Activated naive CD8-positive, alpha-beta T cell treated with anti-CD3 and anti-CD28 coated beads, Interleukin-2, amount 50 U/mL, for 24 hours (primary cell): ENCODE measurements at regions not wholly inside any gene's neighbourhood (a gene's known extent, or its start where the extent isn't known, plus 50 kb on each side); places are given as distances from the start of the nearest gene placed in this dataset.

Experiments used
- ATAC-seq: fragments of 150-1000 bp; cut with Tn5 transposase; one replicate; pipeline ENCODE4 v1.10.0; 2021
- DNase-seq: peaks from one replicate; pipeline ENCODE4 v3.0.0; 2021
- H3K27ac Mint-ChIP-seq: one replicate; pipeline ENCODE4 v1.8.0; 2021; ENCODE audit warnings: mild to moderate bottlenecking, mixed read lengths
- H3K27me3 Mint-ChIP-seq: one replicate; pipeline ENCODE4 v1.8.0; 2021; ENCODE audit warnings: mixed read lengths
- H3K36me3 Mint-ChIP-seq: one replicate; pipeline ENCODE4 v1.8.0; 2021; ENCODE audit warnings: low read depth, mixed read lengths
- H3K4me1 Mint-ChIP-seq: one replicate; pipeline ENCODE4 v1.8.0; 2021; ENCODE audit warnings: mixed read lengths
- H3K4me3 Mint-ChIP-seq: one replicate; pipeline ENCODE4 v1.8.0; 2021; ENCODE audit warnings: mild to moderate bottlenecking, moderate library complexity, mixed read lengths
- H3K9me3 Mint-ChIP-seq: one replicate; pipeline ENCODE4 v1.8.0; 2021; ENCODE audit warnings: mixed read lengths

DNA sequence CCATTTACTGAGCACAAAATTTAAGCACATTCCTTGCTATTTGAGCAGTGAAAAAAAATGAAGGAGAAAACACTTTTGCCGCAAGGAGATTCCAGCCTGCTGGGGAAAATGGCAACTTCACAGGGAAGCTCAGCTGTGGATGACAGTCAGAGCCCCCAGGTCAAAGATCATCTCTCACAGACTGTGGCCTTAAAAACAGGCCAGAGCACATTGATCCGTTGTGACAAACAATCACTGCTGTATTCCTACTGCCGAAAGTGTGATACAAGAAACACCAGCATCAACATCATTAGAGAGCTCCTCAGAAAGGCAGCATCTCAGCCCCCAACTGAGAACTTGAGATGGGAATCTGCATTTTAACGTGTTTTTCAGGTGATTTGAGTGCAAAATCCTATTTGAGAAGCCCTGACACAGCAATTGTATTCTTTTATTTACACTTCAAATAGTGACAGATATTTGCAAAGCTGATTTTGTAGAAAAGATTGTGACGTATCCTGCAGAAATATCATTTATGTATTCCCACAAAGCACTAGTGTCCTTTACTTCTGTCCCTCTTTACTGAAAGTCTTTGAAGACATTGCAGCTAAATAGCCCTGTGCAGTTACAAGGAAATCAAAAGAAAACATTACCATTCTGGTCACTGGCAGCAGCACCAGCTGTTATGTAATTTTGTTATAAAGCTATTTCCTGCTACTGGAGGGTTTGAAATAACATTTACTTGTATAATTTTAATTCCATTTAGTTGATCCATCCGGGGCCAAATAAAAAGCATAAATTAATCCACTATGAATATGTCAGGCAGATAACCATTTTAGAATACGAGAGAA lies 652.0 kb downstream of the LIG4 start:
- DNase-seq = no peak
- no peaks in the 10 kb centered on the region for H3K4me1 Mint-ChIP-seq
- no peak overlapping the region for H3K4me3 Mint-ChIP-seq
- H3K27me3 Mint-ChIP-seq = no peaks in the 10 kb centered on the region
- H3K9me3 Mint-ChIP-seq = peaks cover 3% of the 10 kb centered on the region
- ATAC-seq = no peak
- H3K36me3 Mint-ChIP-seq = no peaks in the 10 kb centered on the region
- no peak overlapping the region for H3K27ac Mint-ChIP-seq

DNA sequence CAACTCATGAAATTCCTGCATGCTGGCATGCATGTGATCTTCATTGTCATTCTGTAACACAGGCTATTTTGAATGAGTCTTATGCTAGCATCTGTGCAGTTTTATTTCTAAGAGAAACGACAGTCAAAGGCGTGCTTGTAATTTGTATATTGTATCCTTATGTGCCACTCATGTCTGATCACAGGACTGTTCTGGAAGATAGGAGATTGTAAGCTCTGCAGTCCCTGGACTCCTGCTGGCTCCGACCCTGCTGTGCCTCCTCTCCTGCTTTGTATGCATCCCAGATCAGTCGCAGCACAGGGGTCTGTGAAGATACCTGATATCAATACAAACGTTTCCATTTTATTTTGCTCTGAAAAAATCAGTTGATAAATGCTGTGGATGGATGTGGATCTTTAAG lies 653.1 kb downstream of the LIG4 start:
- H3K27ac Mint-ChIP-seq = no peak overlapping the region
- H3K36me3 Mint-ChIP-seq = no peaks in the 10 kb centered on the region
- H3K27me3 Mint-ChIP-seq = no peaks in the 10 kb centered on the region
- no peak overlapping the region for H3K4me3 Mint-ChIP-seq
- ATAC-seq (no peak), DNase-seq (no peak)
- no peaks in the 10 kb centered on the region for H3K4me1 Mint-ChIP-seq
- H3K9me3 Mint-ChIP-seq = peaks cover 3% of the 10 kb centered on the region

DNA sequence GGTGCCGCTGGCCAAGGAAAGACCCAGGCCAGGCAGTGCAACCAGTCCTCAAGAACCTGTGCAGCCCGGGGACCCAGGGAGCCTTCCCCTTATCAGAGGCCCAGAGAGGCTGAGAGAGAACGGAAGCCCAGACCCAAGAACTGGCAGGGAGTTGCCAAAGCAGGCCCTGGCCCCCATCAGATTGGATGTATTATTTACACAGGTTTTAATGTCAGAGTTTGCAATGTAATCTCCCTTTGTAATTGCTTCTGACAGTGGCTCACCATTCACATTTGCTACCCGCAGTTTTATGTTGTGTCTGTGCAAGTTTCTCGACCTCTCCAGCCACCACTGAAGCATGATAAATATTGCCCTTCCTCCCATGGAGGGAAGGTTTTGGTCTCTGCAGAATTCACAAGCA lies 660.9 kb downstream of the LIG4 start:
- H3K9me3 Mint-ChIP-seq = no peaks in the 10 kb centered on the region
- DNase-seq (no peak), ATAC-seq (no peak)
- H3K36me3 Mint-ChIP-seq = no peaks in the 10 kb centered on the region
- no peaks in the 10 kb centered on the region for H3K27me3 Mint-ChIP-seq
- no peak overlapping the region for H3K27ac Mint-ChIP-seq
- no peaks in the 10 kb centered on the region for H3K4me1 Mint-ChIP-seq
- H3K4me3 Mint-ChIP-seq = no peak overlapping the region

DNA sequence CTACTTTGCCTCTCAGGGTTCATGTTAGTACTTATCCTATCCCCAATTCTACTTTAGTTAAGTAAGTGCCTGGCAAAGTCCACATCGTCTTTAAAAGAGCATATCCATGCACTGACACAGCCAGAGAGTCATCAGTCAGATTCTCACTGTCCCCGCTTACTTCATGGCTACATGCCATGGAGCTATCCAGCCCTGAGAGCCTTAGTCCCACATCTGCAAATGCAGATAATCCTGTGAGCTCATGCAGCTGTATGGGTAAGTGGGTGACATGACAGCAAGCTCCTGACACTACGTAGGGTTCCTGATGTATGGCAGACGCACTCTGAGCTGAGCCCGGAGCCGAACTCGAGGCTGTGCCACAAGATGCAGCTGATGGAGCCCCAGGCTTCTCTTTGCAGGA lies 661.5 kb downstream of the LIG4 start:
- no peak for ATAC-seq
- Mint-ChIP-seq H3K36me3 (no peaks in the 10 kb centered on the region), H3K4me3 (no peak overlapping the region), H3K9me3 (no peaks in the 10 kb centered on the region), H3K4me1 (no peaks in the 10 kb centered on the region), H3K27ac (no peak overlapping the region), H3K27me3 (no peaks in the 10 kb centered on the region)
- DNase-seq = no peak

DNA sequence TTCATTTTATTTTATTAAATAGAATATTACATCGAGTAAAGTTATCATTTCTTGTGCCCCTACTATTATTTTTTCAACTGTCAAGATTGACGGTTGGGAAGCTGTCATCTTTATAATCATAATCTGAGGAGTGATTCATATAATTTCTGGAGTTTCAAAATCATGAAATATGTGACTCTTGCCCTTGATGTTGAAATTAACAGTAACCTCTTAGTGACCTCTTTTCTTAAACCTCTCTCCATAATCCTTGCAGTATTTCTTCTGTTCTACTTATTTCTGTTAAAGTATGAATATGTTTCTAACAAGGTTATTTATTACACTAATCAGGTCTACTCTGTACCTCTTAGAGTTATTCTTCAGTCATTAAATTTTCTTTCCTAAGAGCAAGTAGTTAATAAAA lies 663.8 kb downstream of the LIG4 start:
- ATAC-seq = no peak
- no peaks in the 10 kb centered on the region for H3K4me1 Mint-ChIP-seq
- no peak for DNase-seq
- no peak overlapping the region for H3K4me3 Mint-ChIP-seq
- H3K27me3 Mint-ChIP-seq = no peaks in the 10 kb centered on the region
- no peaks in the 10 kb centered on the region for H3K9me3 Mint-ChIP-seq
- no peak overlapping the region for H3K27ac Mint-ChIP-seq
- no peaks in the 10 kb centered on the region for H3K36me3 Mint-ChIP-seq

DNA sequence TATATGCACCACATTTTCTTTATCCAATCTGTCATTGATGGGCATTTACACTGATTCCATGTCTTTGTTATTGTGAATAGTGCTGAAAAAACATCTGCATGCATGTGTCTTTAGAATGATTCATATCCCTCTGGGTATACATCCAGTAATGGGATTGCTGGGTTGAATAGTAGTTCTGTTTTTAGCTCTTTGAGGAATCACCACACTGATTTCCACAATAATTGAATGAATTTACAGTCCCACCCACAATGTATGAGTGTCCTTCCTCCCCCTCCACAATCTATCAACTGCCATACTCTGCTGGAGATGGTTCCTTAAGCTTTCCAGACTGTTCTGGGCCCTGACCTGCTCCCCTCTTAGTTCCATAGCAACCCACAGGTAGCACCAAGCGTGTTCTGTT lies 667.0 kb downstream of the LIG4 start:
- Mint-ChIP-seq H3K9me3 (no peaks in the 10 kb centered on the region), H3K36me3 (no peaks in the 10 kb centered on the region), H3K4me3 (no peak overlapping the region), H3K27me3 (no peaks in the 10 kb centered on the region), H3K27ac (no peak overlapping the region), H3K4me1 (no peaks in the 10 kb centered on the region)
- no peak for DNase-seq
- no peak for ATAC-seq

DNA sequence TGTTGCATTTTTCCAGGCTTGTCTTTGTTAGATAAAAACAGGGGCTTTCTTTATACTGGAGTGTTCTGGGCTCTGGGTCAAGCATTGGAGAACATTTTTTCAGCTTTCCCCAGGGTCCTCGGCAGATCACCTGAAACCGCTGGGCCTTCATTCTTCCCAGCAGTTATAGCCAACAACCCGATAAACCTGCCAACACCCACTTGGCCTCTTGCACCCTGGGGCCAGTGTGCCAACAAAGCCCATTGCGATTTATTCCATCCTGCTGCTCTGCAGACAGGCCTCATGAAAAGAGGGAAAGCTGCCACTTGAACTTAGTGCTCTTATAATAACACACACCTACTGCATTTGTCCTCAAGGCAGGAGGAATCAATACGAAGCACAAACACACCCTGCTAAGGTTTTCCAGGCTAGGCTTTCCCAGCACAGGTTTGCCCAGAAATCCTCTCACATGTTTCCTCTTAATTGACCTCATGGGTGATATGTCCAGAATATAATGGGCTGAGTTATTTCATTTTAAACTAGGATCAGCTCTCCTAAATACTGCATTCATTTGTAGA lies 669.3 kb downstream of the LIG4 start:
- Mint-ChIP-seq H3K27me3 (no peaks in the 10 kb centered on the region), H3K27ac (no peak overlapping the region), H3K36me3 (no peaks in the 10 kb centered on the region), H3K4me3 (no peak overlapping the region), H3K9me3 (no peaks in the 10 kb centered on the region), H3K4me1 (no peaks in the 10 kb centered on the region)
- no peak for DNase-seq
- no peak for ATAC-seq

DNA sequence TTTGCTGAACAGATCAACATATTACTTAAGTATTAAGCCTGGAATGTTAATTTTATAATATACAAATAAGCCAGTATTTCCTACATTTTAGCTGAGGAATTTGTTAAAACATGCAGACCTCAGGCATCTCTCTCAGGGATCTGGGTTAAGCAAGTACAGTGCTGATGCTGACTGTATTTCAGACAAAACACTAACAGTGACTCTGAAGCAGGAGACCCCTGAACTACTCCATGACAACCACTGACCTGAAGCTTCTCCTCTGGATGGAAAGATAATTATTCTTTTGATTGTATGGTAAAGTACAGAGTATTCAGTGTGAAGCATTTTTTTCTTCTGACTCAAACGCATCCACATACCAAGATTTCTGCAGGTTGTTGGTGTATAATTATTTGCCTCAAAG lies 680.8 kb downstream of the LIG4 start:
- Mint-ChIP-seq H3K4me1 (no peaks in the 10 kb centered on the region), H3K4me3 (no peak overlapping the region), H3K27ac (no peak overlapping the region), H3K9me3 (peaks cover 5% of the 10 kb centered on the region), H3K36me3 (no peaks in the 10 kb centered on the region), H3K27me3 (no peaks in the 10 kb centered on the region)
- DNase-seq = no peak
- ATAC-seq = no peak

DNA sequence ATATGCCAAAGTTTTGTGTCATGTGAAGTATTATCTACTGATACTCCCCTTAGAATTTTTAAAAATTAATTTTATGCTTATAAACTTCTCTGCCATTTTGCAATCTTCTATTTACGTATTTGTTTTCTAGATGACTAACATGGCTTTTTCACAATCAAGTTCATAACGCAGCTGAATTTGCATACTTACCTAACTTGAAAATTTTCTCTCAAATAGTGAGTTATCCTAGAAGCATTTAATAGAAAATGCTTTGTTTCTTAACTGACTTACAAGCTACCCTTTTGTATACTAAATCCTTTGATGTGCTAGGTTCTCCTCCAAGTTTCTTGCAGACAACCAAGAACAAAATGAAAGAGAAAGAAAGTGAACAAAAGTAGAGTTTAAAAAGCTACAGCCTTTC lies 683.5 kb downstream of the LIG4 start:
- Mint-ChIP-seq H3K4me1 (no peaks in the 10 kb centered on the region), H3K27ac (no peak overlapping the region), H3K4me3 (no peak overlapping the region), H3K27me3 (no peaks in the 10 kb centered on the region), H3K36me3 (no peaks in the 10 kb centered on the region), H3K9me3 (no peaks in the 10 kb centered on the region)
- ATAC-seq = no peak
- DNase-seq = no peak

DNA sequence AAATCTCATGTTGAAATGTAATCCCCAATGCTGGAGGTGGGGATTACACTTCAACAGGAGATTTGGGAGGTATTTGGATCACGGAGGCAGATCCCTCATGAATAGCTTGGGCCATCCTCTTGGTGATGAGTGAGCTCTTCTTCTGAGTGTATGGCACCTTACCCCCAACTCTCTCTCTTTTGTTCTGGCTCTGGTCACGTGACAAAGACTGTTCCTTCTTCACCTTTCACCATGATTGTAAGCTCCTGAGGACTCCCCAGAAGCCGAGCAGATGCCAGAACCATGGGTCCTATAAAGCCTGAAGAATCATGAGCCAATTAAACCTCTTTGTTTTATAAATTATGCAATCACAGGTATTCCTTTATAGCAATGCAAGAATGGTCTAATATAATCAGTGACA lies 684.2 kb downstream of the LIG4 start:
- Mint-ChIP-seq H3K27ac (no peak overlapping the region), H3K36me3 (no peaks in the 10 kb centered on the region), H3K9me3 (no peaks in the 10 kb centered on the region), H3K4me1 (no peaks in the 10 kb centered on the region), H3K27me3 (no peaks in the 10 kb centered on the region), H3K4me3 (no peak overlapping the region)
- DNase-seq (no peak), ATAC-seq (no peak)

DNA sequence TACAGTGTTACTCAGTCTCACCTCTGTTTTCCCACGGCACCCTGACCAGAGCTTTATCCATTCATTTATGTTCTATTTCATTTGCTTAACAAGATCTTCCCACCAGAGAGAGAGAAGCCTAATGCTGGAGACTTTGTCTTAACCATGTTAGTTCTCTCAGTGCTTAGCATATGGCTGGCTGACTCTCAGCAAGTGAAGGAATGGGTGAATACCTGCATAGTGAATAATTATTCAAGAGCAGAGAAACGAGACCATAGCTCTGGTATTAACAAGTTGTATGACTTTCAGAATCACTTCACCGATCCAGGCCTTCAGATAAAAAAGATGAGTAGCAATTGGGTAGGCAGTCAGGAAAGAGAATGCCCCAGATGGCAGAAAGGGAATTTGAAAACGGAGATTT lies 686.3 kb downstream of the LIG4 start:
- Mint-ChIP-seq H3K36me3 (no peaks in the 10 kb centered on the region), H3K9me3 (no peaks in the 10 kb centered on the region), H3K4me1 (no peaks in the 10 kb centered on the region), H3K27ac (no peak overlapping the region), H3K4me3 (no peak overlapping the region), H3K27me3 (no peaks in the 10 kb centered on the region)
- no peak for DNase-seq
- ATAC-seq = no peak

DNA sequence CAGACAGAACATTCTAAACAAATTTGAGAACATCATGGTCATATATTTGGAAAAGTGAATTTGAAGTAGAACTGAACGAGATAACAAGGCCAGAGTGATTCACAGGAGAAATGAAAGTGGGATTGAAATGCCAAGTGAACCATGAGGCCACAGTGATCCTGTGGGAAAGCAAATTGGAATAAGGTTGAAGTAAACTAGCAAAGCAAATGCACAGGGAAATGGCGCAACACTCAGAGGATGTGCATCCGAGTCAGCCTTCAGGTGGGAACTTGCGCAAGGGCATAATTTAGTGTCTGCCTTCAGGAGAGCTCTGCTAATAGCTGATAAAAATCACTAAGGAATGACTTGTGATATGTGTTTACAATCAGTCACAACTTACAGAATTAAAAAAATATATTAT lies 696.6 kb downstream of the LIG4 start:
- no peaks in the 10 kb centered on the region for H3K36me3 Mint-ChIP-seq
- peaks cover 5% of the 10 kb centered on the region for H3K9me3 Mint-ChIP-seq
- no peak for DNase-seq
- no peak for ATAC-seq
- no peaks in the 10 kb centered on the region for H3K4me1 Mint-ChIP-seq
- no peak overlapping the region for H3K27ac Mint-ChIP-seq
- no peaks in the 10 kb centered on the region for H3K27me3 Mint-ChIP-seq
- no peak overlapping the region for H3K4me3 Mint-ChIP-seq

DNA sequence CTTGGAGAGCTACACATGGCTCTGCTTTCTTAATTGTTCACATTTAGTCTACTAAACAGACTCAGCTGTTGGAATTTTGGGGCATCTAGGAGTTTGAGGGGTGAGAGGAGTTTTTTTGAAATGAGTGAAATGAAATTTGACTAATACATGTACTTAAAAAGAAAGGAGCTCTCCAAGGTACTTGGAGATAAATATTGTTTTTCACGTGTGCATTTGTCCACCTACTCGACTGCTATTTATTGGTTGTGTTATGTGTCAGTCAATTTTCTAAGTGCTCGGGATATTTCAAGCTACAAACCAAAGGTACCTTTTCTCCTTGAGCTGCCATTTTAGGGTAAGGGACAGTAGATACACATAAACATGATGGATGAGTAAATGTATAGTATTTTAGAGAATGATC lies 697.0 kb downstream of the LIG4 start:
- no peaks in the 10 kb centered on the region for H3K4me1 Mint-ChIP-seq
- no peaks in the 10 kb centered on the region for H3K27me3 Mint-ChIP-seq
- no peak for DNase-seq

DNA sequence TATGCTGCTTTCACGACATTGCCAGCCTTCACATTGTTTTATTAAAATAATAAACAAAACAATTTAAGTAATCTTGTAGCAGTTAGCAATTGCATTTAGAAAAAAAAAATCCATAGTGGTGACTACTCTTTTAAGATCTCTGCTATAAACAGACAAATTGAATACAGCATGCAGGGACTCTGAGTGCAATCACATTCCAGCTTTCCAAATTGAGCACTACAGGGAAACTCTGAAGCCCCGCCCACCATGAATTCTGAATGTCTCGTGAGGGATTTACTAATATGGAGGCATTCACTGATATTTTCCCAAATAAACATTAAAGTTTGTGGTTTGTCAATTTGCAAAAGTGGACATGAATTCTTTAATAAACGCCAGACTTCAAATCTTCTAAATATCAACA lies 698.8 kb downstream of the LIG4 start:
- H3K27me3 Mint-ChIP-seq = no peaks in the 10 kb centered on the region
- H3K36me3 Mint-ChIP-seq = no peaks in the 10 kb centered on the region
- peaks cover 5% of the 10 kb centered on the region for H3K9me3 Mint-ChIP-seq
- no peak for ATAC-seq
- no peaks in the 10 kb centered on the region for H3K4me1 Mint-ChIP-seq
- no peak overlapping the region for H3K27ac Mint-ChIP-seq
- DNase-seq = no peak
- no peak overlapping the region for H3K4me3 Mint-ChIP-seq

More for the DNA sequence above, 697.0 kb downstream of the LIG4 start:
- H3K27ac Mint-ChIP-seq = no peak overlapping the region
- H3K36me3 Mint-ChIP-seq = no peaks in the 10 kb centered on the region
- no peak overlapping the region for H3K4me3 Mint-ChIP-seq
- no peak for ATAC-seq
- peaks cover 5% of the 10 kb centered on the region for H3K9me3 Mint-ChIP-seq

DNA sequence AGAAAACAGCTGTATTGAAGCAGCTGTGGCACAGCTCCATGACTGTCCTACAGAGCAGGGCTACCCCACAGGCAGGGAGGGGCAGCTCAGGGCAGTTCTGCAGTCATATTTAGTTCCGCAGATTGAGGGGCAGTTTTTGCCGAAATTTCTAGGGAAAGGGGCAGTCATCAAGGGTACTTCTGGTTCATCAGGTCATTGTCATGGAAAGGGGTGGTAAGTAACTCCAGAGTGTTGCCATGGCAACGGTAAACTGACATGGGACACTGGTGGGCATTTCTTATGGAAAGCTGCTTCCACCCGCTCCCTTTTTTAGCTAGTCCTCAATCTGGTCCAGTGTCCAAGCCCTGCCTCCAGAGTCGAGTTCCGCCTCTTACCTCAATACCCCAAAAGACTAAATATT lies 702.8 kb downstream of the LIG4 start:
- Mint-ChIP-seq H3K27me3 (no peaks in the 10 kb centered on the region), H3K36me3 (no peaks in the 10 kb centered on the region), H3K27ac (no peak overlapping the region), H3K4me1 (no peaks in the 10 kb centered on the region), H3K4me3 (no peak overlapping the region), H3K9me3 (no peaks in the 10 kb centered on the region)
- ATAC-seq (no peak), DNase-seq (no peak)

DNA sequence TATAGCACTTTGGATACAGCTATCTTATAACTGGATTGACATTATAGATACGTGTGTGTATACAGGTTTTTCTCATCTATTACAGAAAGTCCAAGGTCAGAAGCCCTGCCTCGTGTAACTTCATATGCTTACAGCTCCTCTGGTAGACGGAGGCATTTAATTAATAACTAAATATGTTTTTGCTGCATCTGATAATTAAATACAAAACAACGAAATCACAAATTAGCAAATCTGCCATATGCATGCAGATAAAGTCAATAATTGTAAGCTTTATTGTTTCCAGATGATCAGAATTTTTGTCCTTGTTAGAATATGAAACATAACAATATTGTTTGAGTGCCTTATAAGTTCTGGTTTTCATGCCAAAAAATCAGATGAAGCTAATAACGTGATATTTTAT lies 717.7 kb downstream of the LIG4 start:
- peaks cover 3% of the 10 kb centered on the region for H3K4me1 Mint-ChIP-seq
- no peak for ATAC-seq
- no peaks in the 10 kb centered on the region for H3K27me3 Mint-ChIP-seq
- DNase-seq = no peak
- H3K36me3 Mint-ChIP-seq = no peaks in the 10 kb centered on the region
- no peak overlapping the region for H3K27ac Mint-ChIP-seq
- no peaks in the 10 kb centered on the region for H3K9me3 Mint-ChIP-seq
- H3K4me3 Mint-ChIP-seq = no peak overlapping the region
